WERI-Rb-1 (cell line): ENCODE measurements at regions not wholly inside any gene's neighbourhood (a gene's known extent, or its start where the extent isn't known, plus 50 kb on each side); places are given as distances from the start of the nearest gene placed in this dataset.

Experiments
- DNase-seq: peaks from one replicate; pipeline ENCODE4 v3.0.0-alpha.2; 2020
- H3K27ac ChIP-seq: fragments of 250-450 bp; sonication (Bioruptor Pico); 2 replicates; pipeline ENCODE4 v1.5.1; 2020; ENCODE audit warnings: mild to moderate bottlenecking, moderate library complexity
- H3K27me3 ChIP-seq: fragments of 250-450 bp; sonication (Bioruptor Pico); 2 replicates; pipeline ENCODE4 v1.5.1; 2021; ENCODE audit warnings: mild to moderate bottlenecking, low read depth, moderate library complexity; ENCODE audit not compliant: insufficient read depth, severe bottlenecking
- H3K36me3 ChIP-seq: fragments of 250-450 bp; sonication (Bioruptor Pico); 2 replicates; pipeline ENCODE4 v1.5.1; 2020; ENCODE audit warnings: mild to moderate bottlenecking, moderate library complexity
- H3K4me3 ChIP-seq: 2 replicates; pipeline ENCODE4 v1.5.1; 2011; ENCODE audit warnings: low read depth, mild to moderate bottlenecking, control low read depth, low read length
- H3K9me3 ChIP-seq: fragments of 250-450 bp; sonication (Bioruptor Pico); 2 replicates; pipeline ENCODE4 v1.5.1; 2021; ENCODE audit warnings: mild to moderate bottlenecking, moderate library complexity; ENCODE audit not compliant: severe bottlenecking
- TF ChIP-seq, protein P1 (sequence below): IDR thresholded peaks from 2 replicates; pipeline ENCODE4 v1.5.1; 2011; ENCODE audit warnings: low read depth, mild to moderate bottlenecking, control low read depth, inconsistent platforms, low read length

DNA sequence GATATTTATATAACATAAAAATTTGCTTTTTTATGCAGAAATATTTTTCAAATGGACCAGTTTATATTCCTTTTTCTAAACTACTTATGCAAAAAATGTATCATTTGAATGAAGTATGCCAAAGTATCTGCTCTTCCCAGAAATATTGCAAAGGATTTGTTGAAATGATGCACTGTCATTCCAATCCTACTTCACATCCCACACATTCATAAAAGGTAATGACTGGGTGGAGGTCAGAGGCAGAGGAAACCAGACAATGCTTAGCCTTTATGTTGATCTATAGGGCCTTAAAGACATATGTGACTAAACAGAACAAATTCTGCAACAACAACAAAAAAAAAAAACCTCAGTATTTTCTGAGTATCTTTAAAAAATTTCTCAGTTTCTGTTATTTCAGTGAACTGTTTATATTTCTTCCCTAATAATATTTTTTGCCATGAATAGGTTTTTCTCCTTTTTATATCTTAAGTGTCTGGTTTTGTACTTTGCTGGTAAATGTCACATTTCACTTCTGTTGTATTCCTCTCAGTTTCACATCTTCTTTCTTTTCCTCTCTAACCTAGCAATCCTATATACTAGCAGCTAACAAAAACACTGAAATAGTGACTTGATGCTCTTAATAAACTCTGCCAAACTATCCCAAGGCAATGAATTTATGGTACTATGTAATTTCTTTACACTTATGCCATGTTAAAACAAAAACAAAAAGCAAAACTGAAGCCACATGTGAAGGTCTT lies 374.1 kb downstream of the BCKDHB start:
- no peaks in the 10 kb centered on the region for H3K36me3 ChIP-seq
- no peaks in the 10 kb centered on the region for H3K27me3 ChIP-seq
- no peak overlapping the region for H3K4me3 ChIP-seq
- no peak for DNase-seq
- no peaks in the 10 kb centered on the region for H3K9me3 ChIP-seq
- no peak overlapping the region for H3K27ac ChIP-seq
- TF ChIP-seq, protein P1, sequence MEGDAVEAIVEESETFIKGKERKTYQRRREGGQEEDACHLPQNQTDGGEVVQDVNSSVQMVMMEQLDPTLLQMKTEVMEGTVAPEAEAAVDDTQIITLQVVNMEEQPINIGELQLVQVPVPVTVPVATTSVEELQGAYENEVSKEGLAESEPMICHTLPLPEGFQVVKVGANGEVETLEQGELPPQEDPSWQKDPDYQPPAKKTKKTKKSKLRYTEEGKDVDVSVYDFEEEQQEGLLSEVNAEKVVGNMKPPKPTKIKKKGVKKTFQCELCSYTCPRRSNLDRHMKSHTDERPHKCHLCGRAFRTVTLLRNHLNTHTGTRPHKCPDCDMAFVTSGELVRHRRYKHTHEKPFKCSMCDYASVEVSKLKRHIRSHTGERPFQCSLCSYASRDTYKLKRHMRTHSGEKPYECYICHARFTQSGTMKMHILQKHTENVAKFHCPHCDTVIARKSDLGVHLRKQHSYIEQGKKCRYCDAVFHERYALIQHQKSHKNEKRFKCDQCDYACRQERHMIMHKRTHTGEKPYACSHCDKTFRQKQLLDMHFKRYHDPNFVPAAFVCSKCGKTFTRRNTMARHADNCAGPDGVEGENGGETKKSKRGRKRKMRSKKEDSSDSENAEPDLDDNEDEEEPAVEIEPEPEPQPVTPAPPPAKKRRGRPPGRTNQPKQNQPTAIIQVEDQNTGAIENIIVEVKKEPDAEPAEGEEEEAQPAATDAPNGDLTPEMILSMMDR = no peak

DNA sequence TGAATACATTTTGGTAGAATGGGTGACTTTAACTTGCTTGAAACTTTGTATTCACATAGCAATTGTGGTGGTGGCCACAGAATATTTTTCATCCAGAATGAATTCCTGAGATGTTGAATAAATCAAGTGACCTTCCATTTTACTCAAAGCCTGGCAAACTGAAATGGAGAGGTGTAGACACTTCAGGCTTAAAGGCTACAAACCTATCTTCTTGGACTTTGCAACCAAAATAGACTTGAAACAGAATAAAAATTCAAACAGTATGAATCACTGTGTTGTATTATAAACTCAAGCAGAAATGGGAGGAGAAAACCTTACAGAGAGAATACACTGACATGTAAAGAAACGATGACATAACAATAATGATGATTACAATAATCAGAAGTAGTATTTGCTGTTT lies 371.6 kb downstream of the BCKDHB start:
- TF ChIP-seq, protein P1 = no peak

DNA sequence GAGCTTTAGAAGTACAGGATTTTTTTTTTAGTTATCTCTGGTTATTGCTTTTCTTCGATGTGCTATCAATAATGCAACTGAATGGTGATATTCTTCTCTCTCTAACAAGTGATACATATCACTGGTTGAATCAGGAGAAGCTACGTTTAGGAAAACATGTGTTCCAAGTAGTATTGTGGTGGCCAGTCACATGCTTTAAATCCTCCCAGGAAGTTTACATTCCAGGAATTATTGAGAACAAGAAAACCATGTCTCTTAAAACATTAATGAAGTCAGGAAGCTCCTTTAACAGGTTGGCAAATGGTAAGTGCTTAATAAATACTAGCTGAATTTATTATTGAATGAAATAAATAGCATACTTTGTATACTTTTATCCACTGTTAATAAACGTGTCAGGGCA lies 371.1 kb downstream of the BCKDHB start:
- no peaks in the 10 kb centered on the region for H3K36me3 ChIP-seq
- TF ChIP-seq, protein P1 = no peak
- no peak overlapping the region for H3K27ac ChIP-seq
- no peak overlapping the region for H3K4me3 ChIP-seq
- no peaks in the 10 kb centered on the region for H3K27me3 ChIP-seq
- H3K9me3 ChIP-seq = no peaks in the 10 kb centered on the region
- no peak for DNase-seq

More for the DNA sequence above, 371.6 kb downstream of the BCKDHB start:
- Histone ChIP-seq H3K9me3 (no peaks in the 10 kb centered on the region), H3K27ac (no peak overlapping the region), H3K4me3 (no peak overlapping the region), H3K36me3 (no peaks in the 10 kb centered on the region), H3K27me3 (no peaks in the 10 kb centered on the region)
- no peak for DNase-seq

DNA sequence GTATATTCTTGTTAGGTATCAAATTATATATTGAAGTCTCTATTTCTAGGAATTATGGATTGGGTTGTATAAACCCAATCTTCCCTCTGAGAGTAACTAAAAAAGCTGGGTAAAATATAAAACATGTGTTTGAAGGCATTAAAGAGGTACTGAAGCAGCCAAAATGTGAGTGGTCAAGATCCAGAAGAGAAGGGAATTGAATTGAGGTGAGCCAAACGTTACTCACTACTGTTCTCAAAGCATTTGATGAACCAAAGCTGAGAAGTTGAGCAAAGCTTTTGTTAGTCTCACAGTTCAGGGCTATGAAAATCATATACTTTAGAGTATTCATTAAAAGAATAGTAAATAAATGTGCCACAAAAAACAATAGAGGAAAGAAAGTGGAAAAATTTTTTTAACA lies 365.8 kb downstream of the BCKDHB start:
- no peak overlapping the region for H3K27ac ChIP-seq
- no peaks in the 10 kb centered on the region for H3K36me3 ChIP-seq
- TF ChIP-seq, protein P1 = no peak
- H3K27me3 ChIP-seq = no peaks in the 10 kb centered on the region
- DNase-seq = no peak
- H3K4me3 ChIP-seq = no peak overlapping the region
- no peaks in the 10 kb centered on the region for H3K9me3 ChIP-seq

DNA sequence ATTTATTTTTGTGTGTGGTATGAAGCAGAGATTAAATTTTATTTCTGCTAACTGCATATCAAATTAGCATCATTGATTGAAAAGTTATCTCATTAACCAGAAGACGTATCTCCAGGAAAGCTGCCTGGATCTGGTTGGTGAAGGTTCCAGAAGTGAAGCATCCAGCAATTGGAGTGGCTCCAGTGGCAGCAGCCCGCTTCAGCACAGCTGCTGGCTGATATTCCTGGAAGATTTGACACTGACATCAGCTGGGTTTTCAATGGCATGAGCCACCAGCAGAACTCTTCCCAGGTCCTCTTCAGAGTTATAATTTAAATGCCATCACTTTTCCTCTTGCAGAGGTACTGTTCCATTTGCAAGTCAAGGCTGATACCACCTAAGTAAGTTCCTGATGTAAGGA lies 363.5 kb downstream of the BCKDHB start:
- Histone ChIP-seq H3K4me3 (no peak overlapping the region), H3K27me3 (no peaks in the 10 kb centered on the region), H3K9me3 (no peaks in the 10 kb centered on the region), H3K27ac (no peak overlapping the region), H3K36me3 (no peaks in the 10 kb centered on the region)
- no peak for DNase-seq
- TF ChIP-seq, protein P1 = no peak

DNA sequence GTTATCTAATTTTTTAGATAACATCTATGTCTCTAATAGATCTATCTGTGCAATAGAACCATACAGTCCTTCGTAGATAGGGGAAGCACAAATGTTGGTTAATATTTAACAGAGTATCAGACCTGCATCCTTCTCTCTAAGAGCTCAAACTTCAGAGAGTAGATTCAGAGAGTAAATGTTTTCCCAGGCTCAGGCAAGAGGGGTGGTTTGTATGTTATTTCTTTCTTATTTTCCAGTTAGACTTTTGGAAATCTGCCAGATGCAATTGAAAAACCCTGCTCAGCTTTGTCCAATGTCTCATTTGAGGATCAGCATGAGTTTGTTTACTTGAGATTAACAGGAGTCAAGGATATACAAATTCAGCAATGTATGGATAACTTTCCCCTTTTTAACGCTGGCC lies 361.9 kb downstream of the BCKDHB start:
- Histone ChIP-seq H3K36me3 (no peaks in the 10 kb centered on the region), H3K27me3 (no peaks in the 10 kb centered on the region), H3K27ac (no peak overlapping the region), H3K9me3 (no peaks in the 10 kb centered on the region), H3K4me3 (no peak overlapping the region)
- TF ChIP-seq, protein P1 = no peak
- DNase-seq = no peak
